HG02642 (cell line): ENCODE measurements at regions not wholly inside any gene's neighbourhood (a gene's known extent, or its start where the extent isn't known, plus 50 kb on each side); places are given as distances from the start of the nearest gene placed in this dataset.
A peak's percentile ranks its signal among the peaks of the same experiment; 100 is the strongest.
"Not testable (repeated sequence)": the region's sequence is repeated elsewhere in the genome, so short reads cannot be mapped to it uniquely, and the experiment has no call there.

Source experiments
- ATAC-seq: cut with Tn5 transposase; IDR thresholded peaks from one replicate; pipeline ENCODE4 v1.9.1; 2021; ENCODE audit warnings: mild to moderate bottlenecking; ENCODE audit not compliant: unreplicated experiment, poor library complexity

DNA sequence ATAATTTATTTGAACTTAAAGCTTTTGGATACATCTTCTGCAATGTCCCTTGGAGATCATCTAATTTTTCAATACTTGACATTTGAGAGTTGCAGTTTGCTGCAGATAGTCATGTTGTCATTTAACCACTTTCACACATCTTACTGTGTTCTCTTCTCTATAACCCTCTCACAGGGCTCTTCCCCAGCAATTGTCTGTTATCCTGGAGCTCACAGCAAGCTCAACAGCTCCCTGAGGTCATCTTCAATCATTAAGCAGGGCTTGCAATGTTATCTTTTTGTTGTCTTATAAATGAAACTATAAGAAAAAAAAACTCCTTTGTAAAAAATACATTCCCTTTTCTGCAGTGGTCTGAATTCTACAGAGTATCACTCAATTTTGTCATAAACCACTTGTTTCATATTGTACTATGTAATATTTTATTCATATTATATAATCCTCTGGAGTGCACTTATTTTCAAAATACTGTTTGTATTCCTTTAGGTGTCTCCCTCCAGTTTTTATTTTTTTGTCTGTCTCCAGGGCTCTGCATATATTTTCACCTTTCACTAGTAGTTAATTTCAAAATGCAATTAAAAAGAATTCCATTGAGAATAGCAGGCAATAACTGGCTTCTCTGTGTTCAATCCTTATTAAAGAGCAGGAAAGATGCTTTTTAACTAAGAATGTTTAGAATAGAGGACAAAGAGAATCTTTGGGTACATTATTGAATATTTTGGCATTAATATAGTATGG, 106.3 kb upstream of the ARSJ start:
- no peak for ATAC-seq

GRCh38 chr4:114087596-114088230, 108.3 kb upstream of the ARSJ start:
- ATAC-seq: no peak

GRCh38 chr4:114088481-114088880, 109.0 kb upstream of the ARSJ start:
- ATAC-seq: no peak

GRCh38 chr4:114091546-114091945, 112.1 kb upstream of the ARSJ start:
- no peak for ATAC-seq

DNA sequence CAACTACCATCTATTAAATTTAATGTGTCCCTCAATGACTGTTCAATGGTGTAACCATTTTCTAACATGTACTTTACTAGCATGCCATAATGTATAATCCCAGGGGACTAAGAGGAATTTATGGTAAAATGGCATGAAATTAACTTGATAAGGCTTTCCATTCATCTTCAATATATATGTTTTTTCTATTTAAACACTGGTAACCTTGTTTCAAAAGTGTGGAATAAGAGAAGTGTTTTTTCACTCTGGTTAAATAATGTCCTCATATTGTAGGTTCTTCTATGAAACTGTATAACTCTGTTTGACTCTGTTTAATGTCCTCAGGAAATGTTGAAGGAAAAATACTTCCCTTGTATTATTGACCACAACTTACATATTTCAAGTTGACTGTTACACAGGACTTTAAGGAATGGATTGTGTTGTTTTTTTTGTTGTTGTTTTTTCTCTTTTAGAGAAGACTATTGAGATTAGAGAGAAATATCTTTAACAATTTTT, 113.8 kb upstream of the ARSJ start:
- ATAC-seq: no peak

GRCh38 chr4:114100288-114101031, 121.0 kb upstream of the ARSJ start:
- no peak for ATAC-seq

DNA sequence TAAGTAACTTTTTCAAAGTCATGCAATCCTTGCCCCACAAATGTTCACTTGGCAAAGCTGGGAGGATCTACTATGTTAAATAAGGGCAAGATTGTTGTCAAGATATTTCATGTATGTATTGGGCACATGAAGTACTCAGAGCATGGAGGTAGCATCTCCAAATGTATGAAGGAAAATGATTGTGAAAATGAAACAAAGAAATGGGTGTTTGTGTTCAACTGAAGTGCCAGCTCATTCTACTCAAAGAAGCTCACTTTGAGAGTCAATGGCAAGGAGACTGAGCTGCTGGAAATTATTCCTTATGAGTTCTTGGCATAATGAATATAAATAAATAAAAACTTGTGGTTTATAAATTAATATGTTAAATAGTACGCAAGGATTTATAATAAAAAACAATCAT, 124.5 kb upstream of the ARSJ start:
- ATAC-seq: no peak

DNA sequence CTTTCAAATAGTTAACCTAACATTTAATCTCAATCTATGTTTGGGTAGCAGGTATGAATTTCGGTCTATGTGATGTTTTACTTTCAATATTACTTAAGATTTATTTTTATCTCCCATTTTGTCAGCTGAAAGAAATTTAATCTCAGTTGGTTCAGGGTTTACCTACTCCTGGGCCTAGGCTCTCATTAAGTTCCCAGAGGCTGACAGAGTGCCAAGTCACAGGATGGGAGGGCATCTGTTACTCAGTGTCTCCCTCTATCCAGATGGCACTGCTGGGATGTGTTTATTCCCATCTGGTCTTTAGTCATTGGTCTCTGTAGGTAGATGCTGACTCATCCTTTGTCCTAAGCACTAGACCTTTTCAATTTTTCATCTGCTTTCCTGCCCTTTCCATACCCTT, 129.4 kb upstream of the ARSJ start:
- no peak for ATAC-seq

GRCh38 chr4:114109776-114110175, 130.3 kb upstream of the ARSJ start:
- ATAC-seq: no peak

DNA sequence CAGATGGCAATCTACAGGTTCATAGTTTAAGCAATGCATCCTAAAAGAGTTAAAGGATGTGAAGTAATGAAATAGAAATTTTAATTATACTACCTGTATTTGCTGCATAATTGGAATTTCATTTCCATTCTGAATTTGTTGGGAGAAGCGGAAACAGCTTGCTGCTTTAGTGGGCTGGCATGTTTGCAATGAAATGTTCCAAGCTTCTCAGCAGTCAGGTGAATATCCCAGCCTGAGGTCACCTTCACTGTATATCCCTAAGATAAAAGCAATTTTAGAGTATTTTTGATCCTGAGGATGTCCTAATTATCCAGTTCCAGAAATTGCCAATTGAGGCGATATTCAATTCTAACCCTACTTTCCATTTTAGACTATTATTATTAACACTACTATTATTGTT, 136.1 kb upstream of the ARSJ start:
- ATAC-seq: no peak

- ATAC-seq: no peak
Measured at GRCh38 chr4:114116861-114117260, 137.4 kb upstream of the ARSJ start.

GRCh38 chr4:114121221-114121620, 141.8 kb upstream of the ARSJ start:
- ATAC-seq: no peak

GRCh38 chr4:114132199-114132598, 152.8 kb upstream of the ARSJ start:
- ATAC-seq: no peak

DNA sequence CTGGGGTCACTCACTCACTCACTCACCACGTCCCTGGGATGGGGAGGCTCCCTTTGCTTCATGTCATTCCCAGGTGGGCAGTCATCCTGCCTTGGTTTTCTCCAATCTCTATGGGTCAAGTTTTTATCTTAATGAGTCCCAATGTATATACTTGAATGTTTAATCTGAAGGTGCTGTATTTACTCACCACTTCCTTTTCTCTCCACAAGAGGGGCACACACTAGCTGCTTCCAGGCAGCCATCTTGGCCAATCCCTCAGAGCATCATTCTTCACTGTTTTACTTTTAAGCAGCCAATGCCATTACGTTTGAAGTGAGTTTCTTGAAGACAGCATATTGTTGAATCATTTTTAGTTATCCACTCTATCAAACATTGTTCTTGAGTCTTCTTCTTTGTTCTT, 153.4 kb upstream of the ARSJ start:
- peak; percentile 76 for ATAC-seq

- ATAC-seq: no peak
Measured at GRCh38 chr4:114136069-114136468, 156.6 kb upstream of the ARSJ start.

DNA sequence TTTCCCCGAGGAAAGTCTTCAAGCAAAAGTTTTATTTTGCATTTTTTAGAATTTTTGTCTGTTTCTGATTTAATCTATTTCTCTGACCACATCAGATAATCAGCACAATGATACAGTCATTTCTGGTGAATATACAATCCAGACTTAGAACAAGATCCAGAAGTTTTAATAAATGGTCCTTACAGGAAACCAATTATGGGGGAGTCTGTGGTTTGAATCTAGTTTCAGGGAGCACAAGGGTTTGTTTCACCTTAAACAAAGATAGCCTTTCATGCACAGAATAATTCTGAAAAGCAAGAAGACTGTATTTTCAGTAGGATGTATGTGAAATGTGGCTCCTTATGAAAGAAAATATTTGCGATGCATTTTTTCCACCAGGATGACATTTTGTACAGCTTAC, 158.5 kb upstream of the ARSJ start:
- ATAC-seq: no peak

GRCh38 chr4:114146947-114147618, 167.6 kb upstream of the ARSJ start:
- ATAC-seq: no peak

GRCh38 chr4:114147619-114148208, 168.3 kb upstream of the ARSJ start:
- ATAC-seq: not testable (repeated sequence)

- not testable (repeated sequence) for ATAC-seq
Measured at GRCh38 chr4:114148372-114149070, 169.1 kb upstream of the ARSJ start.

DNA sequence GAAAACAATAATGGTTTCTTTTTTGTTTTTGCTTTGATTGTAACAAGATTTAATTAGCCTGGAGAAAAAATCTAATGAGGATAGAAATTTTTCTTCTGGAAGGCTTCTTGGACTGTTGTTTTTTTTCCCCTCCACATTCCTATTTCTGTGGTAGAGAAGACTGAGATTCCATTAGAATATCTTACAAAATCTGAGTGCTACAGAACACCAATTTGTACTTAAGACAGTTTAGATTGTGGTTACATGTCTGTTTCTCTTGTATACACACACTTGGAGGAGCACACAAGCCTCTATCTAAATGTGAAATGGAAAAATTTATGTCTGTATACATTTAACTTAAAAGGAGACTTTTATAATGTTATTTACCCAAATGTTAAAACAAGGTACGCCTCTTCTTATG, 176.9 kb upstream of the ARSJ start:
- ATAC-seq: no peak
